ENCODE measurements at regions not wholly inside any gene's neighbourhood (a gene's known extent, or its start where the extent isn't known, plus 50 kb on each side); places are given as distances from the start of the nearest gene placed in this dataset.

DNA sequence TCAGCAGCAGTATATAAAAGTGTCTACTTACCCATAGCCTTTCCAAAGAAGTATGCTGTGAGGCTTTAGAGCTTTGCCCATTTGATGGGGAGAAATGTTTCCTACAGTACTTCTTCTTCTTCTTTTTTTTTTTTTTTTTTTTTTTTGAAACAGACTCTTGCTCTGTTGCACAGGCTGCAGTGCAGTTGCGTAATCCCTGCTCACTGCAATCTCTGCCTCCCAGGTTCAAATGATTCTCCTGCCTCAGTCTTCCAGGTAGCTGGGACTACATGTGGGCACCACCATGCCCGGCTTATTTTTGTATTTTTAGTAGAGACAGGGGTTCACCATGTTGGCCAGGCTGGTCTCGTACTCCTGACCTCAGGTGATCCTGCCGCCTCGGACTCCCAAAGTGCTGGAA, 101.7 kb upstream of the TMEM26 start:
- DNase-seq (ENCODE audit: insufficient read length, low spot score): no peak
- FAIRE-seq: no peak
- no peak for TF ChIP-seq POLR2AphosphoS5 (IDR thresholded peaks at IDR 0.05; ENCODE audit: low read depth, low read length)
- no peak for TF ChIP-seq SPI1 (IDR thresholded peaks at IDR 0.05; ENCODE audit: low read depth, low read length)
- no peak for TF ChIP-seq PAX5 (IDR thresholded peaks at IDR 0.05; ENCODE audit: insufficient read depth, low read length, severe bottlenecking)
- no peak for TF ChIP-seq TAF1 (IDR thresholded peaks at IDR 0.05; ENCODE audit: low read depth, low read length)
- TF ChIP-seq POLR2A (IDR thresholded peaks at IDR 0.05; ENCODE audit: low read depth, low read length): no peak

DNA sequence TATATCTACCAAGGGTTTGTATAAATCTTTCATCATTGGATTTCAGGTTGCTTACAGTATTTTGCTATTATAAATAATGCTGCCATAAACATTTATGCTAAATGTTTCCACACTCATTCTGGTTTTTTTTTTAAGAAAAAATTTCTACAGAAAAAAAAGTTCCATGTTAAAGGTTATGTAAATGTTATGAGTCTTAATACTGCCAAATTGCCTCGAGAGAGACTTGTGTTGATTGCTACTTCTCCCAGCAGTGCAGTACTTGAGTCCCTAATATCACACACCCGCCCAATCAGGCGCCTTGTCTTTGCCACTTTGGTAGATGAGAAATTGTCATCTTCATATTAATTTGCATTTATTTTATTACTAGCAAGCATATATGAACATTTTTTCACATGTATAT, 96.7 kb upstream of the TMEM26 start:
- TF ChIP-seq TAF1 (IDR thresholded peaks at IDR 0.05; ENCODE audit: low read depth, low read length): no peak
- no peak for TF ChIP-seq SPI1 (IDR thresholded peaks at IDR 0.05; ENCODE audit: low read depth, low read length)
- TF ChIP-seq POU2F2 (IDR thresholded peaks at IDR 0.05; ENCODE audit: low read depth, low read length): no peak
- no peak for TF ChIP-seq POLR2A (IDR thresholded peaks at IDR 0.05; ENCODE audit: low read depth, low read length)
- no peak for TF ChIP-seq POLR2AphosphoS5 (IDR thresholded peaks at IDR 0.05; ENCODE audit: low read depth, low read length)
- no peak for TF ChIP-seq PAX5 (IDR thresholded peaks at IDR 0.05; ENCODE audit: insufficient read depth, low read length, severe bottlenecking)
- FAIRE-seq: no peak
- no peak for DNase-seq (ENCODE audit: insufficient read length, low spot score)

DNA sequence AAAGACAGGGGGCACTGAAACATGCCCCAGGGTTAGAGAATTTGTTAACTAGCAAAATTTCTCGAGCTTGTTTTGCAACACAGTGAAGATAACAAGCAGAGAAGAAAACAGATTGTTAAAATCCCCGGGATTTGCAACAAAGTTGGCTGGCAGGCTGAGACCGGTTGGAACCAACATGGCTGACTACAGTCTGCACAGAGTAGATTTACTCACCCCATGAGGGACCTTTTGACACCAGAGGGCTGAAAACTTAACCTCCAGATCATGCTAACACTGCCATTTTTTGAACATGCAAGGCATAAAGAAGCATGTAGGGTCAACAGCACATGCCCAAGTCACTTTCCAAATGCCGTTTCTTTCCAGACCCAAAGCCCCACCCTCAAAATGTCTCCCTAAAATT, 95.2 kb upstream of the TMEM26 start:
- no peak for TF ChIP-seq SPI1 (IDR thresholded peaks at IDR 0.05; ENCODE audit: low read depth, low read length)
- no peak for TF ChIP-seq POLR2AphosphoS5 (IDR thresholded peaks at IDR 0.05; ENCODE audit: low read depth, low read length)
- FAIRE-seq: no peak
- no peak for DNase-seq (ENCODE audit: insufficient read length, low spot score)

- FAIRE-seq: no peak
- TF ChIP-seq POLR2A (IDR thresholded peaks at IDR 0.05; ENCODE audit: low read depth, low read length): no peak
- TF ChIP-seq PAX5 (IDR thresholded peaks at IDR 0.05; ENCODE audit: insufficient read depth, low read length, severe bottlenecking): no peak
- TF ChIP-seq POLR2AphosphoS5 (IDR thresholded peaks at IDR 0.05; ENCODE audit: low read depth, low read length): no peak
- no peak for TF ChIP-seq SPI1 (IDR thresholded peaks at IDR 0.05; ENCODE audit: low read depth, low read length)
- no peak for TF ChIP-seq POU2F2 (IDR thresholded peaks at IDR 0.05; ENCODE audit: low read depth, low read length)
- TF ChIP-seq TAF1 (IDR thresholded peaks at IDR 0.05; ENCODE audit: low read depth, low read length): no peak
- no peak for DNase-seq (ENCODE audit: insufficient read length, low spot score)
Measured at GRCh38 chr10:61547297-61547696, 94.1 kb upstream of the TMEM26 start.

DNA sequence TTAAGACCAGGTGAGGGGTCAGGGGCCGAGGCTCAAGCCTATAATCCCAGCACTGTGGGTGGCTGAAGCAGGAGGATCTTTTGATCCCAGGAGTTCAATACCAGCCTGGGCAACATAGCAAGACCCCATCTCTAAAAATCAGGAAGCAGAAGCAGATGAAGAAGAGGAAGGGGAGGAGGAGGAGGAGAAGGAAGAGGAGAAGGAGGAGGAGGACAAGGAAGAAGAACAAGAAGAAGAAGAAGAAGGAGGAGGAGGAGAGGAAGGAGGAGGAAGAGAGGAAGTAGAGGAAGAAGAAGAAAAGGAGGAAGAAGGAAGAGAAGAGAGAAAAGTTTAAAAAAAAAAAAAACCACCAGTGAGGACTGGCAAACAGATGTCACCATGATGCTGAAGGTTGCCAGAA, 92.0 kb upstream of the TMEM26 start:
- no peak for FAIRE-seq
- TF ChIP-seq POU2F2 (IDR thresholded peaks at IDR 0.05; ENCODE audit: low read depth, low read length): no peak
- TF ChIP-seq SPI1 (IDR thresholded peaks at IDR 0.05; ENCODE audit: low read depth, low read length): no peak
- no peak for TF ChIP-seq PAX5 (IDR thresholded peaks at IDR 0.05; ENCODE audit: insufficient read depth, low read length, severe bottlenecking)
- no peak for TF ChIP-seq TAF1 (IDR thresholded peaks at IDR 0.05; ENCODE audit: low read depth, low read length)
- no peak for TF ChIP-seq POLR2AphosphoS5 (IDR thresholded peaks at IDR 0.05; ENCODE audit: low read depth, low read length)
- DNase-seq (ENCODE audit: insufficient read length, low spot score): no peak

GRCh38 chr10:61543831-61544230, 90.7 kb upstream of the TMEM26 start:
- TF ChIP-seq POLR2A (IDR thresholded peaks at IDR 0.05; ENCODE audit: low read depth, low read length) (no peak), POU2F2 (IDR thresholded peaks at IDR 0.05; ENCODE audit: low read depth, low read length) (no peak), TAF1 (IDR thresholded peaks at IDR 0.05; ENCODE audit: low read depth, low read length) (no peak), POLR2AphosphoS5 (IDR thresholded peaks at IDR 0.05; ENCODE audit: low read depth, low read length) (no peak), PAX5 (IDR thresholded peaks at IDR 0.05; ENCODE audit: insufficient read depth, low read length, severe bottlenecking) (no peak), SPI1 (IDR thresholded peaks at IDR 0.05; ENCODE audit: low read depth, low read length) (no peak)
- no peak for FAIRE-seq
- no peak for DNase-seq (ENCODE audit: insufficient read length, low spot score)

GRCh38 chr10:61542596-61542995, 89.4 kb upstream of the TMEM26 start:
- DNase-seq (ENCODE audit: insufficient read length, low spot score): no peak
- no peak for FAIRE-seq
- TF ChIP-seq POLR2AphosphoS5 (IDR thresholded peaks at IDR 0.05; ENCODE audit: low read depth, low read length) (no peak), TAF1 (IDR thresholded peaks at IDR 0.05; ENCODE audit: low read depth, low read length) (no peak), POU2F2 (IDR thresholded peaks at IDR 0.05; ENCODE audit: low read depth, low read length) (no peak), POLR2A (IDR thresholded peaks at IDR 0.05; ENCODE audit: low read depth, low read length) (no peak), PAX5 (IDR thresholded peaks at IDR 0.05; ENCODE audit: insufficient read depth, low read length, severe bottlenecking) (no peak), SPI1 (IDR thresholded peaks at IDR 0.05; ENCODE audit: low read depth, low read length) (no peak)

GRCh38 chr10:61541960-61542359, 88.8 kb upstream of the TMEM26 start:
- no peak for TF ChIP-seq POLR2A (IDR thresholded peaks at IDR 0.05; ENCODE audit: low read depth, low read length)
- no peak for TF ChIP-seq PAX5 (IDR thresholded peaks at IDR 0.05; ENCODE audit: insufficient read depth, low read length, severe bottlenecking)
- no peak for TF ChIP-seq TAF1 (IDR thresholded peaks at IDR 0.05; ENCODE audit: low read depth, low read length)
- no peak for TF ChIP-seq SPI1 (IDR thresholded peaks at IDR 0.05; ENCODE audit: low read depth, low read length)
- no peak for TF ChIP-seq POLR2AphosphoS5 (IDR thresholded peaks at IDR 0.05; ENCODE audit: low read depth, low read length)
- TF ChIP-seq POU2F2 (IDR thresholded peaks at IDR 0.05; ENCODE audit: low read depth, low read length): no peak
- FAIRE-seq (no peak), DNase-seq (ENCODE audit: insufficient read length, low spot score) (no peak)

- no peak for FAIRE-seq
- no peak for DNase-seq (ENCODE audit: insufficient read length, low spot score)
- no peak for TF ChIP-seq PAX5 (IDR thresholded peaks at IDR 0.05; ENCODE audit: insufficient read depth, low read length, severe bottlenecking)
- TF ChIP-seq POU2F2 (IDR thresholded peaks at IDR 0.05; ENCODE audit: low read depth, low read length): no peak
- TF ChIP-seq TAF1 (IDR thresholded peaks at IDR 0.05; ENCODE audit: low read depth, low read length): no peak
- no peak for TF ChIP-seq POLR2A (IDR thresholded peaks at IDR 0.05; ENCODE audit: low read depth, low read length)
- TF ChIP-seq POLR2AphosphoS5 (IDR thresholded peaks at IDR 0.05; ENCODE audit: low read depth, low read length): no peak
- TF ChIP-seq SPI1 (IDR thresholded peaks at IDR 0.05; ENCODE audit: low read depth, low read length): no peak
Measured at GRCh38 chr10:61539876-61540275, 86.7 kb upstream of the TMEM26 start.

GRCh38 chr10:61529208-61529607, 76.0 kb upstream of the TMEM26 start:
- DNase-seq (ENCODE audit: insufficient read length, low spot score) (no peak), FAIRE-seq (no peak)
- TF ChIP-seq POLR2AphosphoS5 (IDR thresholded peaks at IDR 0.05; ENCODE audit: low read depth, low read length): no peak
- TF ChIP-seq POU2F2 (IDR thresholded peaks at IDR 0.05; ENCODE audit: low read depth, low read length): no peak
- TF ChIP-seq SPI1 (IDR thresholded peaks at IDR 0.05; ENCODE audit: low read depth, low read length): no peak
- no peak for TF ChIP-seq TAF1 (IDR thresholded peaks at IDR 0.05; ENCODE audit: low read depth, low read length)
- no peak for TF ChIP-seq POLR2A (IDR thresholded peaks at IDR 0.05; ENCODE audit: low read depth, low read length)
- TF ChIP-seq PAX5 (IDR thresholded peaks at IDR 0.05; ENCODE audit: insufficient read depth, low read length, severe bottlenecking): no peak
